ENCODE measurements at regions not wholly inside any gene's neighbourhood (a gene's known extent, or its start where the extent isn't known, plus 50 kb on each side); places are given as distances from the start of the nearest gene placed in this dataset.

DNA sequence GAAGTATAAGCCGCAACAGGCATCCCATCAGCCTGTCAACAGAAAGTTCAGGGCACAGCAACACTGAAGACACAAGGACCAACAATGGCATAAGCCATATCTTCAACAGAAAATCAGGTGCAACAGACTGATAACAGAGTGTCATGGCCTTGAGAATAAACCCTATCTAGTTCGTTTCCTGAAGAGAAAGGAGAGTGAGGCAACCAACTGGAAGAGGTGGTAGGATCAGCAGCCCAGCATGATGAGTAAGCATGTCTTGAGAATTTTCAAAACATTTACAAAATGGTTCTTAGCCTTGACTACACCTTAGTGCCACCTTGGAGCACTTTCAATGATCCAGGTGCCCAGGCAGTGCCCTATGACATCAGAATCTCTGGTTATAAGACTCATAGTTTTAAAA is 290.2 kb upstream of the SEMA3C start:
- Histone ChIP-seq H3K4me3 (no peak overlapping the region), H3K36me3 (no peaks in the 10 kb centered on the region), H3K27me3 (no peaks in the 10 kb centered on the region), H3K4me1 (ENCODE audit: insufficient read depth) (no peaks in the 10 kb centered on the region), H3K9me3 (no peaks in the 10 kb centered on the region), H3K27ac (no peak overlapping the region)
- DNase-seq = no peak
- TF ChIP-seq POLR2A (IDR thresholded peaks at IDR 0.05) (no peak), EP300 (IDR thresholded peaks at IDR 0.05) (no peak)
- TF ChIP-seq, protein P1, sequence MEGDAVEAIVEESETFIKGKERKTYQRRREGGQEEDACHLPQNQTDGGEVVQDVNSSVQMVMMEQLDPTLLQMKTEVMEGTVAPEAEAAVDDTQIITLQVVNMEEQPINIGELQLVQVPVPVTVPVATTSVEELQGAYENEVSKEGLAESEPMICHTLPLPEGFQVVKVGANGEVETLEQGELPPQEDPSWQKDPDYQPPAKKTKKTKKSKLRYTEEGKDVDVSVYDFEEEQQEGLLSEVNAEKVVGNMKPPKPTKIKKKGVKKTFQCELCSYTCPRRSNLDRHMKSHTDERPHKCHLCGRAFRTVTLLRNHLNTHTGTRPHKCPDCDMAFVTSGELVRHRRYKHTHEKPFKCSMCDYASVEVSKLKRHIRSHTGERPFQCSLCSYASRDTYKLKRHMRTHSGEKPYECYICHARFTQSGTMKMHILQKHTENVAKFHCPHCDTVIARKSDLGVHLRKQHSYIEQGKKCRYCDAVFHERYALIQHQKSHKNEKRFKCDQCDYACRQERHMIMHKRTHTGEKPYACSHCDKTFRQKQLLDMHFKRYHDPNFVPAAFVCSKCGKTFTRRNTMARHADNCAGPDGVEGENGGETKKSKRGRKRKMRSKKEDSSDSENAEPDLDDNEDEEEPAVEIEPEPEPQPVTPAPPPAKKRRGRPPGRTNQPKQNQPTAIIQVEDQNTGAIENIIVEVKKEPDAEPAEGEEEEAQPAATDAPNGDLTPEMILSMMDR (IDR thresholded peaks at IDR 0.05) = no peak
- intact Hi-C loops (cut with DNase I) = no loop called here
- WGBS, 3 donors = 66 to 85% (median 81%) methylated on average over 2 of the region's 2 CpGs

GRCh38 chr7:81207801-81208200 is 288.9 kb upstream of the SEMA3C start:
- WGBS, 3 donors = 60 to 71% (median 64%) methylated on average over 5 of the region's 5 CpGs
- Histone ChIP-seq H3K4me1 (ENCODE audit: insufficient read depth) (no peaks in the 10 kb centered on the region), H3K4me3 (no peak overlapping the region), H3K36me3 (no peaks in the 10 kb centered on the region), H3K27me3 (no peaks in the 10 kb centered on the region), H3K27ac (no peak overlapping the region), H3K9me3 (no peaks in the 10 kb centered on the region)
- DNase-seq = no peak
- intact Hi-C loops (cut with DNase I) = no loop called here
- TF ChIP-seq EP300 (IDR thresholded peaks at IDR 0.05) (no peak), POLR2A (IDR thresholded peaks at IDR 0.05) (no peak)
- TF ChIP-seq, protein P1 (IDR thresholded peaks at IDR 0.05) = no peak

GRCh38 chr7:81206667-81207360 is 288.0 kb upstream of the SEMA3C start:
- no peak for DNase-seq
- no peaks in the 10 kb centered on the region for H3K27me3 ChIP-seq
- H3K4me3 ChIP-seq = no peak overlapping the region
- TF ChIP-seq, protein P1 (IDR thresholded peaks at IDR 0.05) = no peak
- TF ChIP-seq EP300 (IDR thresholded peaks at IDR 0.05) (no peak), POLR2A (IDR thresholded peaks at IDR 0.05) (no peak)
- no peak overlapping the region for H3K27ac ChIP-seq
- H3K4me1 ChIP-seq (ENCODE audit: insufficient read depth) = no peaks in the 10 kb centered on the region
- WGBS, 3 donors = 79 to 85% (median 84%) methylated on average over 2 of the region's 2 CpGs
- H3K36me3 ChIP-seq = no peaks in the 10 kb centered on the region
- H3K9me3 ChIP-seq = no peaks in the 10 kb centered on the region
- intact Hi-C loops (cut with DNase I) = no loop called here

DNA sequence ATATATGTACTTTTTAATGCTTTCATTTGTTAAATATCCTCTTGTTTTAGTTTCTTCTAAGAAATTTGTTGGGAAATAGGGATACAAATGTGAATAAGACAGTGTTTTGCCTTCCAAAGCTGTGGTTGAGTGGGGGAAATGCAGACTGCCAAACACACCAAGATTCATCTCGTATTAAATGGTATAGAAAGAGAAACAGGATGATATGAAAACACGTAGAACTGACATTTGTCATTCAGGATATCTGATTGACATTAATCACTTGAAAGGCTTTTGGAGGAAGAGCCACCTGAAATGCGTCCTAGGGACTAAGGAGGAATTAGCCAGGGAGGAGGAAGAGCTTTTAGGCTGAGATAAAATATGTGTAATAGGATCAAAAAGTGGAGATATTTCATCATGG is 287.4 kb upstream of the SEMA3C start:
- 92 to 94% (median 92%) methylated on average over 3 of the region's 3 CpGs for WGBS, 3 donors
- no peaks in the 10 kb centered on the region for H3K36me3 ChIP-seq

More for the DNA sequence above, 287.4 kb upstream of the SEMA3C start:
- no peak for TF ChIP-seq EP300 (IDR thresholded peaks at IDR 0.05)
- TF ChIP-seq, protein P1 (IDR thresholded peaks at IDR 0.05) = no peak
- no peak for TF ChIP-seq POLR2A (IDR thresholded peaks at IDR 0.05)
- no peak overlapping the region for H3K4me3 ChIP-seq
- DNase-seq = no peak
- no peak overlapping the region for H3K27ac ChIP-seq
- intact Hi-C loops (cut with DNase I) = no loop called here
- no peaks in the 10 kb centered on the region for H3K4me1 ChIP-seq (ENCODE audit: insufficient read depth)
- H3K9me3 ChIP-seq = no peaks in the 10 kb centered on the region
- no peaks in the 10 kb centered on the region for H3K27me3 ChIP-seq

Measured in ovary (tissue), 7 donors.